Stimulated activated effector memory CD8-positive, alpha-beta T cell treated with anti-CD3 and anti-CD28 coated beads, Interleukin-12 subunit alpha, Interleukin-12 subunit beta, amount 100 ng/mL, for 72 hours (primary cell): ENCODE measurements at regions not wholly inside any gene's neighbourhood (a gene's known extent, or its start where the extent isn't known, plus 50 kb on each side); places are given as distances from the start of the nearest gene placed in this dataset.

Experiments
- ATAC-seq: fragments of 150-1000 bp; cut with Tn5 transposase; 2 replicates; pipeline ENCODE4 v1.10.0; 2021
- DNase-seq, 2 donors: peaks; one replicate each; pipeline ENCODE4 v3.0.0; 2021 to 2022; ENCODE audit warnings: low spot score in 2 of 2
- H3K27ac Mint-ChIP-seq: one replicate; pipeline ENCODE4 v1.8.0; 2022; ENCODE audit warnings: mild to moderate bottlenecking, mixed read lengths
- H3K36me3 Mint-ChIP-seq: one replicate; pipeline ENCODE4 v1.8.0; 2022; ENCODE audit warnings: mild to moderate bottlenecking, mixed read lengths
- H3K4me1 Mint-ChIP-seq: one replicate; pipeline ENCODE4 v1.8.0; 2022; ENCODE audit warnings: mixed read lengths
- H3K4me3 Mint-ChIP-seq: one replicate; pipeline ENCODE4 v1.8.0; 2022; ENCODE audit warnings: mild to moderate bottlenecking, mixed read lengths
- H3K9me3 Mint-ChIP-seq: one replicate; pipeline ENCODE4 v1.8.0; 2022; ENCODE audit warnings: mixed read lengths

DNA sequence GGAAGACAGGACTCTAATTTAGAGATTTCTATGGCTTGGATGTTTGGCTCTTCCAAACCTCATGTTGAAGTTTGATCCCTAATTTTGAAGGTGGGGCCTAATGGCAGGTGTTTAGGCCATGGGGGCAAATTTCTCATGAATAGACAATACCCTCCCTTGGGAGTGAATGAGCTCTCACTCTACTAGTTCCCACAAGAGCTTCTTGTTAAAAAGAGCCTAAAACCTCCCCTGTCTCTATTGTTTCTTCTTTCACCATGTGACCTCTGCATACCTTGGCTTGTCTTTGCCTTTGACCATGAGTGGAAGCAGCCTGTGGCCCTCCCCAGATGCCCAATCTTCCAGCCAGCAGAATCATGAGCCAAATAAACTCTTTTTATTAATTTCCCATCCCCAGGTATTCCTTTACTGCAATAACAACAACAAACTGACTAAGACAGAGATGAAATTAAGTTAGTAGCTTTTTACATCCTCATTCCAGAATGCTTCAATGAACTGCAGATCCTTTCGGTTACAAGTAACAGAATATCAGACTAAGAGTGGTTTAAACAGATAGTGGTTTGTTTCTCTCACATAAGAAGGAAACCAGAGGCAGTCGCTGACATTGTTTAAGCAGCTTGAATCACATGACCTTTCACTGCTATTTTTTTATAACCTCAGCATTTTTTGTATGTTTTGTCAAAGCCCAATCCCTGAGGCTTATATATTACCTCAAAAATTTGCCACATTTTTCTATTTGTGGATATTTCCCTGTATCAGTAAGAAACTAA lies 1013.3 kb upstream of the SEMA6D start:
- DNase-seq (no peak), ATAC-seq (no peak)
- peaks cover 18% of the 10 kb centered on the region for H3K9me3 Mint-ChIP-seq
- H3K36me3 Mint-ChIP-seq: no peaks in the 10 kb centered on the region
- no peak overlapping the region for H3K4me3 Mint-ChIP-seq
- no peak overlapping the region for H3K27ac Mint-ChIP-seq
- no peaks in the 10 kb centered on the region for H3K4me1 Mint-ChIP-seq

DNA sequence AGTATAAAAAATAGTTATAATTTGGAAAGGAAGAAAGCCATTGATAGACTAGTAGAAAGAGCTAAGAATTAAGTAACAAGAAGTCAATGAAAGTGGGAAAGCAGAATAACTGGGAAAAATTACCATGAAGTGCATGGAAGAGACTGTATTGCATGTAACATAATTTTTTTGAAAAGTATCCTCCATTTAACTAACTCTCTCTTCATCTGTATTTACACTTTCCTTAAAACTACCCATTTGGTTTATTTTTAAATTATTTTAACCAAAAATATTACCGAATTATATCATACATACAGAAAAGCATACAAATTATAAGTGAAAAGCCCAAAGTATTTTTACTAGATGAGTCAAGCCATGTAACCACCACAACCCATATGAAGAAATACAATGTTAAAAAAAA lies 1009.9 kb upstream of the SEMA6D start:
- Mint-ChIP-seq H3K9me3 (peaks cover 19% of the 10 kb centered on the region), H3K4me1 (no peaks in the 10 kb centered on the region), H3K27ac (no peak overlapping the region), H3K4me3 (no peak overlapping the region), H3K36me3 (no peaks in the 10 kb centered on the region)
- no peak for DNase-seq
- ATAC-seq: no peak

DNA sequence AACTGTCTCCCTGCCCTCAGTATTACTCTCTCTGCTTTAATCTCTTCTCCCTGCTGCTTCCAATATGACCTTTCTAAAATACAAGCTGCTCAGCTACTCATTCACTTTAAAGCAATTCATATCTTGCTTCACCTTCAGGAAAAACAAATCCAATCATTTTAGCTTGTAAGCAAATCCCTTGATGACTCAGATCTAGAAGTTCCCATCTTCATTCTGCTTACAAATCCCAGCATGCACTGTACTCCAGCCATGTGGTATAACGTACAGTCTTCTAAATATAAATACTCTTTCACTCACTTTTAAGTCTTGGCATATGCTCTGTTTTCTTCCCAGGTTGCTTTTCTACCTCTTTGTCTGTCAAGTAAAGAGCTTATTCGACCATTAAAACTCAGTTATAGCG lies 1009.1 kb upstream of the SEMA6D start:
- DNase-seq (no peak), ATAC-seq (no peak)
- H3K36me3 Mint-ChIP-seq: no peaks in the 10 kb centered on the region
- peaks cover 25% of the 10 kb centered on the region for H3K9me3 Mint-ChIP-seq
- no peaks in the 10 kb centered on the region for H3K4me1 Mint-ChIP-seq
- no peak overlapping the region for H3K27ac Mint-ChIP-seq
- H3K4me3 Mint-ChIP-seq: no peak overlapping the region

DNA sequence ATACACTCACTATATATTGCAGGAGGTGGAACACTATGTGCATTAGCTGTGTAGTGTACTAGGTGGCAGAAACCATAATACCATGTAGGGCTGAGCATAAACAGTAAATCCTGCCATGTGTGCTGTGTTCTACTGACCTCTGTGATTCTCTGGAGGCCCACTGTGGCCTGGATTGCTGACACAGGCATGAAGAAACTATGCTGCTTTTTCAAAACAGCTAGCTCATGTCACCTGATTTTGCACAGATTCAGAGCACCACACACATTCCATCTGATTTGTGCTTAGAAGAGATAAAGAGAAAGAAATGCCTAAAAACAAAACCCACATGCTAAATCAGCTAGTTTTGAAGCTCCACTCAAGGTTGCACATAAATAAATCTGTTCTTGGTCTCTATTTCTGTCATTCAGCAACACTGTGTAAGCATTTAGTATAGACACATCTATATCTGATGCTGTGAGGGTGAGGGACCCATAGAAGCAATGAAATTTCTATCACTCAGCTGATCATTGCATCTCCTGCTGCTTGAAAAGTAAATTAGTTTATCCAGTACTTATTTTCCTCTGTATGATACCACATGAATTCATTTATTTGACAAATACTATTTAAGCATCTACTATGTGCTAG lies 1007.7 kb upstream of the SEMA6D start:
- Mint-ChIP-seq H3K4me3 (no peak overlapping the region), H3K4me1 (no peaks in the 10 kb centered on the region), H3K9me3 (peaks cover 31% of the 10 kb centered on the region), H3K27ac (no peak overlapping the region), H3K36me3 (no peaks in the 10 kb centered on the region)
- ATAC-seq (no peak), DNase-seq (no peak)

DNA sequence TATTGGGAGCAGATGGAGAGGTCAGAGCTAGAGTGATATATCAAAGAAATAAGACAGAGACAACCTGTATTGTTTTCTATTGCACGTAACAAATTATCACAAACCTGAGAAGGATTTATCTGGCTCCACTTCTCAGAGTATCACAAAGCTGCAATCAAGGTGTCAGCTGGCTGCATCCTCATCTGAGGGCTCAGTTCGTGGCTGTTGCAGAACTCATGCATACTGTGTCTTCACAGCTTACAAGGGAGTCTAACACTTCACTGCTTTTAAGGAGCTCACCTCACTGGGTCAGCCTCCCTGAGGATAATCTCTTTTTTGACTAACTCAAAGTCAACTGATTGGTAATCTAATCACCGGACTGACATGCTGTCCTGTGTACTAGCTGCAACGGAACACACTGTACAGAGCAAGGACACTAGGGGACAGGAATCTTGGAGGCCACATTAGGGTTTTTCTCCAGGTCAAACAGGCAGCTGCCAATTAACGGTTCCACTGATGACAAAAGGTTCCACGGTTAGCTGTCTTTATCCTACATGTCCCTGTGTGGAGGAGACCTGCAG lies 1006.8 kb upstream of the SEMA6D start:
- H3K4me1 Mint-ChIP-seq: no peaks in the 10 kb centered on the region
- no peak overlapping the region for H3K4me3 Mint-ChIP-seq
- DNase-seq (no peak), ATAC-seq (no peak)
- H3K36me3 Mint-ChIP-seq: no peaks in the 10 kb centered on the region
- no peak overlapping the region for H3K27ac Mint-ChIP-seq
- peaks cover 33% of the 10 kb centered on the region for H3K9me3 Mint-ChIP-seq

DNA sequence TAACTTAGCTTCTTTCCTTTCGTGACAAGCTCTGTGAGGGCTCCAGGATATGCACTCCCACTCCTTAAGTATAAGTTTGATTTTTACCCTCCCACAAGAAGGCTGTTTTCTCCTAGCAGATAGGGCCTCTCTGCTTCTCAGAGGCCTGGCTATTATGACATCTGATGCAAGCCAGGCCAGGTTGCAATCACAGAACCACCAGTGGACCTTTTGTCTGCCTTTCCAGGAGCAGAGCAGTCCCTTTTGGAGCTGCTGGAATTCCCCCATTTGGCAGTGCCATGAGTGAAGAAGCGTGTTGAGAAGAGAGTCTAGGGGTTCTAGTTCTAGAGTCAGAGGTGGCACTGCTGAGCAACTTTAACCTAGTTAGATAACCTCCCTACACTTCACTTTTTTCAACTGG lies 1004.3 kb upstream of the SEMA6D start:
- Mint-ChIP-seq H3K27ac (no peak overlapping the region), H3K36me3 (no peaks in the 10 kb centered on the region), H3K4me3 (no peak overlapping the region), H3K4me1 (no peaks in the 10 kb centered on the region), H3K9me3 (peaks cover 26% of the 10 kb centered on the region)
- no peak for ATAC-seq
- DNase-seq: no peak

DNA sequence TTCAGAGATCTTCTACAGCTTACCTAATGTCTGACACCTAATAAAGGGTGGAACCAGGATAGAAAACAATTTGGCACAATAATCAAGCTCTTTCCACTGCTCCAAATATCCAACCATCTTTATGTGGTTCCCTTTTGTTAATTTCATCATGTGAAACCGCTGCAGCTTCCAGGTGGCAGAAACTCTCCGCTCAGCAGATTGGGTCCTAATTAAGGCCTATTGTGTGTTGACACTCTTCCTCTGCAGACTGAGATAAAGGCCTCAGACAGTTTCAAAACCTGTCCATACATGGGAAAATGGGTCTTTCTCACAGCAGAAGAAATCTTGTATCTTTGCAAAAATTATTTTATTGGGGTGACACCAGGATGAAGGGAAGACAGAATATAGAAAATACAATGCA lies 1002.4 kb upstream of the SEMA6D start:
- H3K4me1 Mint-ChIP-seq: no peaks in the 10 kb centered on the region
- H3K9me3 Mint-ChIP-seq: peaks cover 19% of the 10 kb centered on the region
- DNase-seq: no peak
- no peaks in the 10 kb centered on the region for H3K36me3 Mint-ChIP-seq
- no peak overlapping the region for H3K4me3 Mint-ChIP-seq
- ATAC-seq: no peak
- no peak overlapping the region for H3K27ac Mint-ChIP-seq

DNA sequence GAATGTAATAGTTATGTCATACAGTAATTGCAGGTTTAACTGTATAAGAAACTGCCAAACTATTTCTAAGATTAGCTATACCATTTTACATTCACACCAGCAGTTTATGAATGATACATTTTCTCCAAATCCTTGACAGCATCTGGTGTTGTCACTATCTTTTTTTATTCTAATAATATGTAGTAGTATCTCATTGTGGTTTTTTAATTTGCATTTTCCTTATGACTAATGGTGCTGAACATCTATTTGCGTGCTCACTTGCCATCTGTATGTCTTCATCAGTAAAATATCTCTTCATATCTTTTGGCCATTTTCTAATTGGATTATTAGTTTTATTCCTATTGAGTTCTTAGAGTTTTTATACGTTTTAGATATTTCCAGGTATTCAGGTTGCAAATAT lies 994.0 kb upstream of the SEMA6D start:
- no peaks in the 10 kb centered on the region for H3K36me3 Mint-ChIP-seq
- no peak overlapping the region for H3K4me3 Mint-ChIP-seq
- H3K9me3 Mint-ChIP-seq: peaks cover 19% of the 10 kb centered on the region
- DNase-seq (no peak), ATAC-seq (no peak)
- no peak overlapping the region for H3K27ac Mint-ChIP-seq
- H3K4me1 Mint-ChIP-seq: no peaks in the 10 kb centered on the region

DNA sequence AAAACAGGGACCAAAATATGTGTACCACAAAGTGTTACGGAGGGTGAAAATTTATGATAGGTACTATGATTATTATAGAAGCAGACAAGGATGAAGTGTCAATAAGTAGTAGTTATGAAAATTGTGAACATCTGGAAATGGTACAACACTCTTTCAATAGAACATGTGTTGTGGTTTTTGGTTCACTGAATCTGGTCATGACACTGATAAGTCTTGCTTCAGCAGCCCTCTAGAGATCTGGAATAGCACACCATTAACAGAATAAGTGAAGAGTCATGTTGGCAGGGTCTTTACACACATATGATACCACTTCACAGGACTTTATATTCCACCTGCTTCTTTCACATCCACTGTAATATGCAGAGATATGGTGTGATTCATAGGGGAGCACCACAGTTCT lies 985.2 kb upstream of the SEMA6D start:
- Mint-ChIP-seq H3K4me3 (no peak overlapping the region), H3K4me1 (no peaks in the 10 kb centered on the region), H3K9me3 (peaks cover 16% of the 10 kb centered on the region), H3K36me3 (no peaks in the 10 kb centered on the region), H3K27ac (no peak overlapping the region)
- ATAC-seq (no peak), DNase-seq (no peak)

DNA sequence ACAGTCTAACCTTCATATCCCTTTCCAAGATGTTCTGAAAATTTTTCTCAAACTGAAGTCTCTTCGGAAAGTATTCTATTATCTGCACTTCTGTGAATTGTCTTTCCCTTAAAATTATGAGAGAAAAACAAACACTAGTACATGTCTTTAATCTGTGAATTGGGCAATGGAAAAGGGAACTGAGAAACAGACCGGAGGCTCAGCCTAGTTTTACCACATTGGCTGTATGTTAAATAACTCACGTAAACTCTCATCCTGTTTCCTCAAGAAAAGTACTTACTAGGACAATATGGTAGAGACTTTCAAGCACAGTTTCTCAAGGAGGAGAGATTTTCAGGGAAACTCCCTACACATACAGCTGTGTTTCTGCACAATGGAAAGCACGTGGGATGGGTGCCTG lies 982.2 kb upstream of the SEMA6D start:
- ATAC-seq: no peak
- H3K4me3 Mint-ChIP-seq: no peak overlapping the region
- H3K36me3 Mint-ChIP-seq: no peaks in the 10 kb centered on the region
- DNase-seq: no peak
- peaks cover 11% of the 10 kb centered on the region for H3K9me3 Mint-ChIP-seq
- no peak overlapping the region for H3K27ac Mint-ChIP-seq
- no peaks in the 10 kb centered on the region for H3K4me1 Mint-ChIP-seq

DNA sequence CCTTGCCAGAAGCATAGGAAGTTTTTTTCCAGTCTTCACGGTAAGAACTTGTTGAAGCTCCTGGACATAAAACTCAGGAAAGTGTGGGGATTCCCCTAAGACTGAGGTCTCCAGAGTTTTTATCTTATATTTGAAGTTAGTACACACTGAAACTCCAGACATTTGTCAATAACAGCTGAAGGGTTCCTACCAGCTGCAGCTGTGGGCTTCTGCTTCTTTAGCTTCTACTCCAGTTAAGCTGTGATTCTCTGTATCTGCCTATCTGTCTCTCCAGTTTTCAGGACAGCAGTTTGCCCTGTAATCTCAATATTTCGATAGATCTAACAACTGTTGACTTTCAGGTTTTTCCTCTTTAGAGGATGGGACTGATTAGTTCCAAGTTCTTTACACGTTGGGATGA lies 966.0 kb upstream of the SEMA6D start:
- Mint-ChIP-seq H3K9me3 (peaks cover 10% of the 10 kb centered on the region), H3K36me3 (no peaks in the 10 kb centered on the region), H3K4me3 (no peak overlapping the region), H3K27ac (no peak overlapping the region), H3K4me1 (no peaks in the 10 kb centered on the region)
- DNase-seq: no peak
- ATAC-seq: no peak

DNA sequence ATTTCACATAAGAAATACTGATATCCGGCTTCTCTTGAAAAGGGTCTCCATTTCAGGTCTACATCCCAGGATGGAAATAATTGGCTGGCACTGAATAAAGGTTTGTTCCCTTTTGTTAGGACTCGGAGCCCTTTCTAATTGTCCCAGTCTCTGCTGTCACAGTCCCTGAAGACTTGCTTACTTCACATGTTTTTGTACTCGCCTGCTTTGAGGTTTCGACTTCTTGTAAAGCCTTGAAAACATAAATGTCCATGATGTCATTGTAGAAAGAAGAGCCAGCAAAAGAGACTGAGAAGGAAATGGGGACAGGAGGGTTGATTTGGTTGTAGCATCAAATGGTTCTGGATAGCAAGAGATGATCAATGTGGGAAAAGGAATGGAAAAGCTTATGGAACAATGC lies 963.4 kb upstream of the SEMA6D start:
- DNase-seq (no peak), ATAC-seq (no peak)
- no peak overlapping the region for H3K27ac Mint-ChIP-seq
- no peaks in the 10 kb centered on the region for H3K4me1 Mint-ChIP-seq
- H3K4me3 Mint-ChIP-seq: no peak overlapping the region
- no peaks in the 10 kb centered on the region for H3K36me3 Mint-ChIP-seq
- peaks cover 25% of the 10 kb centered on the region for H3K9me3 Mint-ChIP-seq

DNA sequence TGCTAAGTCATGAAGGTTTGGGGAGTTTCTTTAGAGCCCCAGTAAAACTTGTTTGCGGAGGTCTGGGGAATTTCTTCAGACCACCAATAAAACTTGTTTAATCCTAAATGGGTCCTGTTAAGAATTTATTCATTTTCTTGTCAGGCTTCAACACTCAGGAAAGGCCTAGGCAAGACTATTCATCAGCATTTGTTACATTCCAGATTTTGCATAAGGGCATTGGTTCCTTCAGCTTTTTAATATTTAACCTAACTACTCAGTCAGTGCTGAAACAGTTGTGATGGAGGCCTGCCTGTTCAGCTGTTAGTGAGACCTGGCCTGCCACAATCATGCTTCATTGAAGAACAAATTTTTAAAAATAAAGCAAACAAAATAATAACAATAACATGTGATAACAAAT lies 954.2 kb upstream of the SEMA6D start:
- ATAC-seq: no peak
- Mint-ChIP-seq H3K27ac (no peak overlapping the region), H3K9me3 (peaks cover 26% of the 10 kb centered on the region), H3K4me3 (no peak overlapping the region), H3K4me1 (no peaks in the 10 kb centered on the region), H3K36me3 (no peaks in the 10 kb centered on the region)
- DNase-seq: no peak

DNA sequence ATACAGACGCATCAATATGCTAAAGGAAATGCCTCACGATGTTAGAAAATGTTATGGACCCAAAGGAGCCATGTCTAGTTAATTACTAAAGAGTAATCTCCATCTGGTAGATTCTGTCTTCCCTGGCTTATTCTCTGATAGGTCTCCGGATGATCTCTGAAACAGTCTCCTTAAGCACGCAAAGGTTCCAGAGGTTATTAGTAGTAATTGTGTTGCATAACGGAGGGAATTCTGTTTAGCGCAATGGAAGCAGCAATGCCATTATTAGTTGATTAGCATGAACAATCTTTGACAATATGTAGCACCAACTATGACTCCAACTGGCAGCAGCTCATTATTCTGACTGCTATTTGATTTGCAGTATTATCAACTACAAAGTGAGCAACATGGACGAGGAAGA lies 952.5 kb upstream of the SEMA6D start:
- Mint-ChIP-seq H3K4me1 (no peaks in the 10 kb centered on the region), H3K27ac (no peak overlapping the region), H3K36me3 (no peaks in the 10 kb centered on the region), H3K4me3 (no peak overlapping the region), H3K9me3 (peaks cover 23% of the 10 kb centered on the region)
- ATAC-seq (no peak), DNase-seq (no peak)

DNA sequence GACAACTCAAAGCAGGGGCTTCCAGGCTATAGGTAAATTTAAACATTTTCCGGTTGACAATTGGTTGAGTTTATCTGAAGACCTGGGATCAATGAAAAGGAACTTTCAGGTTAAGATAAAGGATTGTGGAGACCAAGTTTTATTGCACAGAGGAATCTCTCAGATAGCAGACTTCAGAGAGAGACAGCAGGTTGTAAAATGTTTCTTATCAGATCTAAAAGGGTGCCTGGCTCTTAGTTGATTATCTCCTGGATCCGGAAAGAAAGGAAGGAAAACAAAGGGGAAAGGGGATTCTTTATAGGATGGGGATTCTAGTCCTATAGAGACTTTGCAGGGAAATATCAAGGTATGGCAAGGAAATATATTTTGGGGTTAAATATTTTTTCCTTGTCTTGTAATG lies 951.3 kb upstream of the SEMA6D start:
- H3K9me3 Mint-ChIP-seq: peaks cover 19% of the 10 kb centered on the region
- no peak for DNase-seq
- ATAC-seq: no peak
- no peaks in the 10 kb centered on the region for H3K4me1 Mint-ChIP-seq
- no peak overlapping the region for H3K27ac Mint-ChIP-seq
- no peaks in the 10 kb centered on the region for H3K36me3 Mint-ChIP-seq
- no peak overlapping the region for H3K4me3 Mint-ChIP-seq

DNA sequence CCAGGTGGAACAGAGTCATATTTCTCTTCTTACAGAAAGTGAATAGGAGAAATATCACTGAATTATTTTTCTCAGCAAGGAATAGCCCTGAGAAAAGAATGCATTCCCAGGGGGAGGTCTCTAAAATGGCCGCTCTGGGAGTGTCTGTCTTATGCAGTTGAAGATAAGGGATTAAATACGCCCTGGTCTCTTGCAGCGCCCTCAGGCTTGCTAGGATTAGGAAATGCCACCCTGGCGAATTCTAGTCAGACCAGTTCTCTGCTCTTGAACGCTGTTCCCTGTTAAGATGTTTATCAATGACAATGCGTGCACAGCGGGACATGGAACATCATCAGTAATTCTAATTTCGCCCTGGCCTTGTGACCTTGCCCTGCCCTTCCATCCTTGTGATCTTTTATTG lies 949.0 kb upstream of the SEMA6D start:
- peaks cover 18% of the 10 kb centered on the region for H3K9me3 Mint-ChIP-seq
- ATAC-seq: no peak
- H3K4me1 Mint-ChIP-seq: no peaks in the 10 kb centered on the region
- H3K36me3 Mint-ChIP-seq: no peaks in the 10 kb centered on the region
- H3K27ac Mint-ChIP-seq: no peak overlapping the region
- DNase-seq: no peak
- no peak overlapping the region for H3K4me3 Mint-ChIP-seq
